ENCODE measurements at regions not wholly inside any gene's neighbourhood (a gene's known extent, or its start where the extent isn't known, plus 50 kb on each side); places are given as distances from the start of the nearest gene placed in this dataset.
"Not testable (repeated sequence)": the region's sequence is repeated elsewhere in the genome, so short reads cannot be mapped to it uniquely, and the experiment has no call there.

- in situ Hi-C loops (cut with HindIII; ENCODE audit: low sequenced_read_pairs), result no loop called here
- no peak for DNase-seq (ENCODE audit: low spot score)
Observed at GRCh38 chr15:96047255-96047931, 283.1 kb upstream of the NR2F2 start.

GRCh38 chr15:96049323-96049722, 281.2 kb upstream of the NR2F2 start:
- in situ Hi-C loops (cut with HindIII; ENCODE audit: low sequenced_read_pairs), result no loop called here
- DNase-seq (ENCODE audit: low spot score), result no peak

GRCh38 chr15:96049766-96050165, 280.7 kb upstream of the NR2F2 start:
- no peak for DNase-seq (ENCODE audit: low spot score)
- in situ Hi-C loops (cut with HindIII; ENCODE audit: low sequenced_read_pairs), result no loop called here

- in situ Hi-C loops (cut with HindIII; ENCODE audit: low sequenced_read_pairs), result no loop called here
- no peak for DNase-seq (ENCODE audit: low spot score)
Observed at GRCh38 chr15:96051598-96051997, 278.9 kb upstream of the NR2F2 start.

GRCh38 chr15:96052154-96052553, 278.3 kb upstream of the NR2F2 start:
- no peak for DNase-seq (ENCODE audit: low spot score)
- in situ Hi-C loops (cut with HindIII; ENCODE audit: low sequenced_read_pairs), result no loop called here

- no peak for DNase-seq (ENCODE audit: low spot score)
- in situ Hi-C loops (cut with HindIII; ENCODE audit: low sequenced_read_pairs), result no loop called here
Observed at GRCh38 chr15:96052572-96053030, 277.9 kb upstream of the NR2F2 start.

- in situ Hi-C loops (cut with HindIII; ENCODE audit: low sequenced_read_pairs), result no loop called here
- peak; percentile 20 for DNase-seq (ENCODE audit: low spot score)
Observed at GRCh38 chr15:96053031-96053780, 277.3 kb upstream of the NR2F2 start.

- in situ Hi-C loops (cut with HindIII; ENCODE audit: low sequenced_read_pairs), result no loop called here
- no peak for DNase-seq (ENCODE audit: low spot score)
Observed at GRCh38 chr15:96053781-96054428, 276.6 kb upstream of the NR2F2 start.

GRCh38 chr15:96054621-96055020, 275.9 kb upstream of the NR2F2 start:
- no peak for DNase-seq (ENCODE audit: low spot score)
- in situ Hi-C loops (cut with HindIII; ENCODE audit: low sequenced_read_pairs), result no loop called here

- no peak for DNase-seq (ENCODE audit: low spot score)
- in situ Hi-C loops (cut with HindIII; ENCODE audit: low sequenced_read_pairs), result no loop called here
Observed at GRCh38 chr15:96058103-96058851, 272.2 kb upstream of the NR2F2 start.

- in situ Hi-C loops (cut with HindIII; ENCODE audit: low sequenced_read_pairs); DNase-seq (ENCODE audit: low spot score): not testable (repeated sequence)
Observed at GRCh38 chr15:96058852-96059103, 271.7 kb upstream of the NR2F2 start.

- DNase-seq (ENCODE audit: low spot score); in situ Hi-C loops (cut with HindIII; ENCODE audit: low sequenced_read_pairs): not testable (repeated sequence)
Observed at GRCh38 chr15:96060591-96060990, 269.9 kb upstream of the NR2F2 start.

- in situ Hi-C loops (cut with HindIII; ENCODE audit: low sequenced_read_pairs), result no loop called here
- no peak for DNase-seq (ENCODE audit: low spot score)
Observed at GRCh38 chr15:96064351-96064756, 266.1 kb upstream of the NR2F2 start.

GRCh38 chr15:96066126-96066525, 264.4 kb upstream of the NR2F2 start:
- in situ Hi-C loops (cut with HindIII; ENCODE audit: low sequenced_read_pairs), result no loop called here
- DNase-seq (ENCODE audit: low spot score), result no peak

- in situ Hi-C loops (cut with HindIII; ENCODE audit: low sequenced_read_pairs), result no loop called here
- no peak for DNase-seq (ENCODE audit: low spot score)
Observed at GRCh38 chr15:96066852-96067495, 263.5 kb upstream of the NR2F2 start.

- in situ Hi-C loops (cut with HindIII; ENCODE audit: low sequenced_read_pairs), result no loop called here
- no peak for DNase-seq (ENCODE audit: low spot score)
Observed at GRCh38 chr15:96067677-96068076, 262.8 kb upstream of the NR2F2 start.

GRCh38 chr15:96068897-96069296, 261.6 kb upstream of the NR2F2 start:
- in situ Hi-C loops (cut with HindIII; ENCODE audit: low sequenced_read_pairs), result no loop called here
- no peak for DNase-seq (ENCODE audit: low spot score)

- DNase-seq (ENCODE audit: low spot score), result peak; percentile 86
Observed at GRCh38 chr15:96070636-96071035, 259.9 kb upstream of the NR2F2 start.

GRCh38 chr15:96072821-96073220, 257.7 kb upstream of the NR2F2 start:
- in situ Hi-C loops (cut with HindIII; ENCODE audit: low sequenced_read_pairs), result no loop called here
- DNase-seq (ENCODE audit: low spot score), result no peak

More at GRCh38 chr15:96070636-96071035, 259.9 kb upstream of the NR2F2 start:
- in situ Hi-C loops (cut with HindIII; ENCODE audit: low sequenced_read_pairs), result no loop called here

Data from G401 (cell line).